ENCODE measurements at regions not wholly inside any gene's neighbourhood (a gene's known extent, or its start where the extent isn't known, plus 50 kb on each side); places are given as distances from the start of the nearest gene placed in this dataset.

GRCh38 chr7:68295386-68295785 lies 1298.8 kb downstream of the TYW1 start:
- Histone ChIP-seq H3K36me3 (ENCODE audit: control insufficient read depth, insufficient read depth, low read length) (no peaks in the 10 kb centered on the region), H3K27me3 (replicated peaks; ENCODE audit: control insufficient read depth, insufficient read depth, low read length) (no peaks in the 10 kb centered on the region), H3K4me3 (replicated peaks; ENCODE audit: low read depth, low read length) (no peak overlapping the region)
- no peak for DNase-seq (ENCODE audit: extremely low read depth, insufficient read length)
- no peak for TF ChIP-seq CTCF (IDR thresholded peaks at IDR 0.05; ENCODE audit: insufficient read depth, low read length, poor library complexity, severe bottlenecking)

- TF ChIP-seq CTCF (IDR thresholded peaks at IDR 0.05; ENCODE audit: insufficient read depth, low read length, poor library complexity, severe bottlenecking): no peak
- DNase-seq (ENCODE audit: extremely low read depth, insufficient read length): no peak
- H3K4me3 ChIP-seq (replicated peaks; ENCODE audit: low read depth, low read length): no peak overlapping the region
- no peaks in the 10 kb centered on the region for H3K27me3 ChIP-seq (replicated peaks; ENCODE audit: control insufficient read depth, insufficient read depth, low read length)
- no peaks in the 10 kb centered on the region for H3K36me3 ChIP-seq (ENCODE audit: control insufficient read depth, insufficient read depth, low read length)
Measured at GRCh38 chr7:68304536-68304935, 1293.7 kb upstream of the AUTS2 start.

GRCh38 chr7:68306692-68307107 lies 1291.6 kb upstream of the AUTS2 start:
- DNase-seq (ENCODE audit: extremely low read depth, insufficient read length): no peak
- Histone ChIP-seq H3K4me3 (replicated peaks; ENCODE audit: low read depth, low read length) (no peak overlapping the region), H3K27me3 (replicated peaks; ENCODE audit: control insufficient read depth, insufficient read depth, low read length) (no peaks in the 10 kb centered on the region), H3K36me3 (ENCODE audit: control insufficient read depth, insufficient read depth, low read length) (no peaks in the 10 kb centered on the region)
- TF ChIP-seq CTCF (IDR thresholded peaks at IDR 0.05; ENCODE audit: insufficient read depth, low read length, poor library complexity, severe bottlenecking): no peak

GRCh38 chr7:68309271-68309670 lies 1289.0 kb upstream of the AUTS2 start:
- DNase-seq (ENCODE audit: extremely low read depth, insufficient read length): no peak
- no peaks in the 10 kb centered on the region for H3K27me3 ChIP-seq (replicated peaks; ENCODE audit: control insufficient read depth, insufficient read depth, low read length)
- H3K4me3 ChIP-seq (replicated peaks; ENCODE audit: low read depth, low read length): no peak overlapping the region
- H3K36me3 ChIP-seq (ENCODE audit: control insufficient read depth, insufficient read depth, low read length): no peaks in the 10 kb centered on the region
- TF ChIP-seq CTCF (IDR thresholded peaks at IDR 0.05; ENCODE audit: insufficient read depth, low read length, poor library complexity, severe bottlenecking): no peak

GRCh38 chr7:68309806-68310205 lies 1288.5 kb upstream of the AUTS2 start:
- no peak overlapping the region for H3K4me3 ChIP-seq (replicated peaks; ENCODE audit: low read depth, low read length)
- no peaks in the 10 kb centered on the region for H3K27me3 ChIP-seq (replicated peaks; ENCODE audit: control insufficient read depth, insufficient read depth, low read length)
- no peak for TF ChIP-seq CTCF (IDR thresholded peaks at IDR 0.05; ENCODE audit: insufficient read depth, low read length, poor library complexity, severe bottlenecking)
- DNase-seq (ENCODE audit: extremely low read depth, insufficient read length): no peak
- H3K36me3 ChIP-seq (ENCODE audit: control insufficient read depth, insufficient read depth, low read length): no peaks in the 10 kb centered on the region

- no peak overlapping the region for H3K4me3 ChIP-seq (replicated peaks; ENCODE audit: low read depth, low read length)
- H3K27me3 ChIP-seq (replicated peaks; ENCODE audit: control insufficient read depth, insufficient read depth, low read length): no peaks in the 10 kb centered on the region
- H3K36me3 ChIP-seq (ENCODE audit: control insufficient read depth, insufficient read depth, low read length): no peaks in the 10 kb centered on the region
- TF ChIP-seq CTCF (IDR thresholded peaks at IDR 0.05; ENCODE audit: insufficient read depth, low read length, poor library complexity, severe bottlenecking): no peak
- no peak for DNase-seq (ENCODE audit: extremely low read depth, insufficient read length)
Measured at GRCh38 chr7:68311958-68312357, 1286.3 kb upstream of the AUTS2 start.

Data from GM06990 (cell line).